Fibroblast of the aortic adventitia (primary cell): ENCODE measurements at regions not wholly inside any gene's neighbourhood (a gene's known extent, or its start where the extent isn't known, plus 50 kb on each side); places are given as distances from the start of the nearest gene placed in this dataset.

Experiments
- DNase-seq: peaks from one replicate; pipeline ENCODE4 v3.0.0-alpha.2; 2010; ENCODE audit warnings: low read depth
- H3K4me3 ChIP-seq: 2 replicates; pipeline ENCODE4 v1.5.1; 2011; ENCODE audit warnings: low read depth, mild to moderate bottlenecking, control low read depth, low read length, moderate library complexity
- TF ChIP-seq, protein P1 (sequence below): IDR thresholded peaks from 2 replicates; pipeline ENCODE4 v1.5.1; 2011; ENCODE audit warnings: mild to moderate bottlenecking, low read length, control low read depth, inconsistent platforms; ENCODE audit not compliant: insufficient read depth

GRCh38 chr5:155834271-155834975, 492.5 kb upstream of the SGCD start:
- no peak overlapping the region for H3K4me3 ChIP-seq
- TF ChIP-seq, protein P1, sequence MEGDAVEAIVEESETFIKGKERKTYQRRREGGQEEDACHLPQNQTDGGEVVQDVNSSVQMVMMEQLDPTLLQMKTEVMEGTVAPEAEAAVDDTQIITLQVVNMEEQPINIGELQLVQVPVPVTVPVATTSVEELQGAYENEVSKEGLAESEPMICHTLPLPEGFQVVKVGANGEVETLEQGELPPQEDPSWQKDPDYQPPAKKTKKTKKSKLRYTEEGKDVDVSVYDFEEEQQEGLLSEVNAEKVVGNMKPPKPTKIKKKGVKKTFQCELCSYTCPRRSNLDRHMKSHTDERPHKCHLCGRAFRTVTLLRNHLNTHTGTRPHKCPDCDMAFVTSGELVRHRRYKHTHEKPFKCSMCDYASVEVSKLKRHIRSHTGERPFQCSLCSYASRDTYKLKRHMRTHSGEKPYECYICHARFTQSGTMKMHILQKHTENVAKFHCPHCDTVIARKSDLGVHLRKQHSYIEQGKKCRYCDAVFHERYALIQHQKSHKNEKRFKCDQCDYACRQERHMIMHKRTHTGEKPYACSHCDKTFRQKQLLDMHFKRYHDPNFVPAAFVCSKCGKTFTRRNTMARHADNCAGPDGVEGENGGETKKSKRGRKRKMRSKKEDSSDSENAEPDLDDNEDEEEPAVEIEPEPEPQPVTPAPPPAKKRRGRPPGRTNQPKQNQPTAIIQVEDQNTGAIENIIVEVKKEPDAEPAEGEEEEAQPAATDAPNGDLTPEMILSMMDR, result no peak
- DNase-seq, result no peak

DNA sequence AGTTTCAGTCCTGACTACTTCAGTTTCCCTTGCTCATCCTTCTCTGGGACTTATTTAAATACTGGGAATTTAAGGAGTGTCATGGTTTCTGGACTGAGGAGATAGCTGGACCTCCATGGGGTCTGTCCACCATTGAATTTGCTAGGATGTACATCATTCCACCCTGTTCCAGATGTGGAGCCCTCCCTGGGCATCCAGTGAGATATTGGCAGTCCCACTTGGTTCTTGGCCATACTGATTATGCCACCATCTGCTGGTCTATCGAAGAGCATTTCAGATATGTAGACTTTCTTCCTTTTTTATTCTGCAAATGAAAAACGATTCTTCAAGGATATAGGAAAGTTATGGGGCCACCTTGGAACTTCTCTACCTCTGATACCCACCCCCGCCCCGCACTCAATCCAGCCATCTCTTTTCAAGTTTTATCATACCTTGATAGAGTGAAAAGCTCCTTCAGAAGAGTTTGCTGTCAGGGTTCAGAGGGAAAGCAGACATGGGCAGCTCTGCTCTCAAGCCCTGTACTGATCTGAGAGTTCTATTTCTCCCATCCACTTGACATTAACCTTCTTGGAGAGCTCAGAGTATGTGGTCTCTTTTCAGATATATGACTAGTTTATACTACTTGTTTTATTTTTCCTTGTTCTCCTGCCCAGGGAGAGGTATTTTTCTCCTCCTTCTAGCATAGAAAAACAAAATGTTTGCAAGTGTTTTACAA, 490.7 kb upstream of the SGCD start:
- TF ChIP-seq, protein P1, result no peak
- no peak overlapping the region for H3K4me3 ChIP-seq
- no peak for DNase-seq

- DNase-seq, result no peak
- H3K4me3 ChIP-seq, result no peak overlapping the region
- TF ChIP-seq, protein P1, result no peak
Observed at GRCh38 chr5:155838394-155838793, 488.6 kb upstream of the SGCD start.

DNA sequence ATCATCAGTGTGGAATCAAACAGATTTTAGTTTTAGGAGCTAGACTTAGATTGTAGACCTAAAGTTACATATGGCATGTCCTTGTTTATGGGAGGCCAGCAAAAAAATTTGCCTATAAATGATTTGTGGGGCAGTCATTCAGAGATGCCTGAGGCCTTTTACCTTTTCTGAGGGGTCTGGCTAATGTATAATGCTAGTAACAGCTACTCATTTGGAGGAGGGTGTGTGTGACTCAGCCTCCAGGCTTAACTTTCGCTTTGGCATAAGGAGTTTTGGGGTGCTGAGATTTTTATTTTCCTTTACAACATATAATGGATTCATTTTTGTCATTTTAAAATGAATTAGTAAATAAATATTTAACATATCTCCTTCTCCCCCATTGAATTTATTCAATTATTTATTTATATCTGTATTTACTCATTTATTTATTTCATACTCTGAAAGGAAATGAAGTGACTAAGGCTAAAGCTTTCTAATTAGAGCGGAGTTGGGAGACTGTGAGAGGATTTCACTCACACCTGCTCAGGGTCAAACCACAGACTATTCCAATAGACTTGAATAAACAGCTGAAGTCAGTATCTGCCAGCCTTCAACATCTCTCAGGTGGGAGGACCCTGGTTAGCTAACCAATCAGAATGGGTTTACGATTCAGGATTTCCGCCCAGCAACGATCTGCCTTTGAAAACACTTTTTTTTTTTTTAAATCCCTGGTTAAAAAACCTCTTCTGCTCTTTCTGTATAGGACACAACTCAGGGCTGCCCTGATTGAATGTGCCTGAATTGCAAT, 487.5 kb upstream of the SGCD start:
- no peak overlapping the region for H3K4me3 ChIP-seq
- no peak for DNase-seq
- TF ChIP-seq, protein P1, result no peak

DNA sequence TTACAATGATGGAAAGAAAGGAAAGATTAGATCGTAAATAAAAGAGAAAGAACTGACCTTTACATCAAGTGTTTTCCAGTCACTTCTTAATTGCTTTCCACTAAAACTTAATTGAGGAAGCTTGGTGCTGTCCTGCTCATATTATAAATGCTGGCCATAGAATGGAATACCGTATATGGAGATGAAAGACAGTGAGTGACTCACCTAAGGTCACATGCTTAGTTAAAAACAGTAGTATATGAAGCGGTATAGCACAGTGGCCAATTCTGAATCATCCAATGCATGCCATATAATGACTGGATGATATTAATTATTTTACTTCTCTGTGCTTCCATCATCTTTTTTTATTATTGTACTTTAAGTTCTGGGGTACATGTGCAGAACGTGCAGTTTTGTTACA, 482.4 kb upstream of the SGCD start:
- TF ChIP-seq, protein P1, result no peak

DNA sequence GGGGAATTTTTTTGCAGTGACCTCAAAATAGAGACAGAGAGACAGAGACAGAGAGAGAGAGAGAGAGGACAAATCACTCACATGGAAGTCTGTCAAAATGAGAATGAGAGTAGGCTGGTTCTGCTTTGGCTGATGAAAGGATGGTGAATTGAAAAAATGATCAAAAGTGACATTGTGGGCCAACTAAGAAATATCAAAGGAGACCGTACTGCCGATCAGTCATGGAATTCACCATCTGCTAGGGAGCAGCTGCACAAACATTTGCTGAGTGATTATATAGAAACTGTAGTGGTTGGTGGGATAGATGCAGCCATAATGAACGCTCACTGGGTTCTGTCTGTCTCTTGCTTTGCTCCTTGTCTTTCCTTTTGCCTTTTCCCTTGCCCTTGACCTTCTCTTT, 476.6 kb upstream of the SGCD start:
- TF ChIP-seq, protein P1, result no peak
- no peak overlapping the region for H3K4me3 ChIP-seq
- DNase-seq, result no peak

More for the DNA sequence above, 482.4 kb upstream of the SGCD start:
- H3K4me3 ChIP-seq, result no peak overlapping the region
- no peak for DNase-seq
